CD4-positive, alpha-beta T cell treated with Interleukin-4 for 1 hour (primary cell): ENCODE measurements at regions not wholly inside any gene's neighbourhood (a gene's known extent, or its start where the extent isn't known, plus 50 kb on each side); places are given as distances from the start of the nearest gene placed in this dataset.
"Not testable (repeated sequence)": the region's sequence is repeated elsewhere in the genome, so short reads cannot be mapped to it uniquely, and the experiment has no call there.

ENCODE experiments used
- DNase-seq, 2 donors: peaks; one replicate each; pipeline ENCODE4 v3.0.0-alpha.2; 2020 to 2022

DNA sequence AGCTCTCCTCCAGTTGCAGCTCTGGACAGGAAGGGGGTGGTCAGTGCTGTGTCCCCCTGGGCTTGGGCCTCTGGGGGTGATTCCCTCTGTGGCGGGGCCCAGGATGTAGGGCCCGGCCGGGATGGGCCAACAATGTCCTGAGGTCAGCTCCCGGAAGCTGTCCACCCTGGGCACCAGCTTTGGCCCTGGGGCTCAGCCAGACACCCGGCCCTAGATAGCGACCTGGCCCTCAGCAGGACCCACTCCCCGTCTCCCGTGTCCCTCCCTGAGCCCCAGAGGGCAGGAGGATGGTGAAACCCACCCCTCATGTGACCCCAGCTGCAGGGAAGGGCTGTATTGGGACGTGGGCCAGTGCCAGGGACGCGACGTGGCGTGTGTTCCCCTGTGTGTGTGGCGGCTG, 96.8 kb downstream of the TMEM121 start:
- DNase-seq = not testable (repeated sequence)

DNA sequence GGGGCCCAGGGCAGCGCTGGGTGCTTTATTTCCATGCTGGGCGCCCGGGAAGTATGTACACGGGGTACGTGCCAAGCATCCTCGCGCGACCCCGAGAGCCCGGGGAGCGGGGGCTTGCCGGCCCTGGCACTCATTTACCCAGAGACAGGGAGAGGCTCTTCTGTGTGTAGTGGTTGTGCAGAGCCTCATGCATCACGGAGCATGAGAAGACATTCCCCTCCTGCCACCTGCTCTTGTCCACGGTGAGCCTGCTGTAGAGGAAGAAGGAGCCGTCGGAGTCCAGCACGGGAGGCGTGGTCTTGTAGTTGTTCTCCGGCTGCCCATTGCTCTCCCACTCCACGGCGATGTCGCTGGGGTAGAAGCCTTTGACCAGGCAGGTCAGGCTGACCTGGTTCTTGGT, 98.0 kb downstream of the TMEM121 start:
- DNase-seq = not testable (repeated sequence)

DNA sequence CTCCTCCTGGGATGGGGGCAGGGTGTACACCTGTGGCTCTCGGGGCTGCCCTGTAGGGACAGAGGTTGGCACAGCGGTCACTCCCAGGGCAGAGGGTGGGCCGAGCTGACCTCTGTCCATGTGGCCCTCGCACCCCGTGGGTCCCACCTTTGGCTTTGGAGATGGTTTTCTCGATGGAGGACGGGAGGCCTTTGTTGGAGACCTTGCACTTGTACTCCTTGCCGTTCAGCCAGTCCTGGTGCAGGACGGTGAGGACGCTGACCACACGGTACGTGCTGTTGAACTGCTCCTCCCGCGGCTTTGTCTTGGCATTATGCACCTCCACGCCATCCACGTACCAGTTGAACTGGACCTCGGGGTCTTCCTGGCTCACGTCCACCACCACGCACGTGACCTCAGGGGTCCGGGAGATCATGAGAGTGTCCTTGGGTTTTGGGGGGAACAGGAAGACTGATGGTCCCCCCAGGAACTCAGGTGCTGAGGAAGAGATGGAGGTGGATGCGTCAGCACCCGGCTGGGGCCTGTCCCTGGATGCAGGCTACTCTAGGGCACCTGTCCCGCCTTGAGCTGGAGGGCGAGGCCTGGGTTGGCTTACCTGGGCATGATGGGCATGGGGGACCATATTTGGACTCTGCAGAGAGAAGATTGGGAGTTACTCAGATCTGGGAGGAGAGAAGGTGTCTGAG, 98.5 kb downstream of the TMEM121 start:
- not testable (repeated sequence) for DNase-seq

DNA sequence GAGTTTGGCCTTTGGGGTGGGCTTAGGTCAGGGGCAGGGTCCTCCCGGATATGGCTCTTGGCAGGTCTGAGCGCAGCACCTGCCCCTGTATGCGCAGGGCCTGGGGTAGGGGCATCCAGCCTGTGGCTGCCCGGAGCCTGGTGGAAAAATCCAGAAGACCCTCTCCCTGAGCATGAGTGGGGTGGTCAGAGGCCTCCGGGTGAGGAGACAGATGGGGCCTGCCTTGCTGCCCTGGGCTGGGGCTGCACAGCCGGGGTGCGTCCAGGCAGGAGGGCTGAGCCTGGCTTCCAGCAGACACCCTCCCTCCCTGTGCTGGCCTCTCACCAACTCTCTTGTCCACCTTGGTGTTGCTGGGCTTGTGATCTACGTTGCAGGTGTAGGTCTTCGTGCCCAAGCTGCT, 99.1 kb downstream of the TMEM121 start:
- not testable (repeated sequence) for DNase-seq

DNA sequence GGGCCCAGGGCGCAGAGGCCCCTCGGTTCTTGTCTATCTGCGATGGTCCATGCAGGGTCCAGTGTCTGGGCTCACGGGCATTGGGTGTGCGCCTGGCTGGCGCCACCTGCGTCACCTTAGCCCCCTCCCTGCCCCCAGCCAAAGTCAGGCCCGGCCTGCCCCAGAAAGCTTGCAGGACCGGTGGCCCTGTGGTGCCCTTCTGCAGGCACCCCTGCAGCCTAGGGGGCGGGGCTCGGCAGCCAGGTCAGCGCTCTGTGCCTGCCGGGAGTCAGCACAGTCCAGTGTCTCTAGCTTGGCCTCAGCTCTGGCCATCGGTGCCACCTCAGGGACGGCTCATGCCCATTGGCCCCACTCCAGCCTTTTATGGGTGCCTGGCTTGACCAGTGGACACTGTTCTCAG, 99.7 kb downstream of the TMEM121 start:
- not testable (repeated sequence) for DNase-seq

DNA sequence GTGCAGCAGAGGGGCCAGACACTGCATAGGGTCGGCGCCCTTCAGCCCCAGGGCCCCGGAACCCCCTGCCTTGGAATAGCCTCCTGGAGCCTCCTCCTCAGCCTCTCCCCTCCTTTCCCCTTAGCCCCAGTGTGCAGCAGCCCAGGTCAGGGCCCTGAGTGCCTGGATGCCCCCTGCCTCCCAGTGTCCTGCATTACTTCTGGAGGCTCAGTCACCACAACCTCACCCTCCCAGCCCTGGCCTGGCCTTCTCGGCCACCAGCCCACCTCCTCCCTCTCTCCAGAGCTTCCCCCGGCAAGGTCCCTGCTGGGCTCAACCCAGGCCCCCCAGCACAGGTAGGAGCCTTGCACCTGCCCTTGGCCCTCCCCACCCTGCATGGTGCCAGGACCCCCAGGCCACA, 100.3 kb downstream of the TMEM121 start:
- not testable (repeated sequence) for DNase-seq

DNA sequence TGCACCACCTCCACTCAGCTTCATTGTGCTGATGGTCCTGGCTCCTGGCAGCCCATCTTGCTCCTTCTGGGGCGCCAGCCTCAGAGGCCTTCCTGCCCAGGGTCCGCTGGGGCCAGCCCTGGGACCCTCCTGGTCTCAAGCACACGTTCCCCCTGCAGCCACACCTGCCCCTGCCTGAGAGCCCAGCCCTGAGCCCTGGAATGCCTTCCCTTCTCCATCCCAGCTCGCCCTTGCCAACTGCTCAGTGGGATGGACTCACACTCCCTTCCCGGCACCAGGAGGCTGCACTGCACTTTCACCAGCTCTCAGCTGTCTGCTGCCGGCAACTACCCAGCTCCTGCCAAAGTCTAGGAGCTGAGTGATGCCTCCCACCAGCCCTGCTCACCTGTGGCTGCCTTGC, 100.9 kb downstream of the TMEM121 start:
- DNase-seq = not testable (repeated sequence)

DNA sequence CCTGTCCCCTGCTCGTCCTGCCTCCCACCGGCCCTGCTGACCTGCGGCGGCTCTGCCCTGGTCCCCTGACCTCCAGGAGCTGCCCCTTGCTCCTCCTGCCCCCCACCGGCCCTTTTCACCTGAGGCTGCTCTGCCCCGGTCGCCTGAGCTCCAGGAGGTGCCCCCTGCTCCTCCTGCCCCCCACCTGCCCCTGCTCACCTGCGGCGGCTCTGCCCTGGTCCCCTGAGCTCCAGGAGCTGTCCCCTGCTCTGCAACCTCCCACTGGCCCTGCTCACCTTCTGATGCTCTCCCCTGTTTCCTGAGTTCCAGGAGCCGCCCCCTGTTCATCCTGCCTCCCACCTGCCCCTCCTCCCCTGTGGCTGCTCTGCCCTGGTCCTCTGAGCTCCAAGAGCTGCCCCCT, 101.3 kb downstream of the TMEM121 start:
- DNase-seq = no peak

DNA sequence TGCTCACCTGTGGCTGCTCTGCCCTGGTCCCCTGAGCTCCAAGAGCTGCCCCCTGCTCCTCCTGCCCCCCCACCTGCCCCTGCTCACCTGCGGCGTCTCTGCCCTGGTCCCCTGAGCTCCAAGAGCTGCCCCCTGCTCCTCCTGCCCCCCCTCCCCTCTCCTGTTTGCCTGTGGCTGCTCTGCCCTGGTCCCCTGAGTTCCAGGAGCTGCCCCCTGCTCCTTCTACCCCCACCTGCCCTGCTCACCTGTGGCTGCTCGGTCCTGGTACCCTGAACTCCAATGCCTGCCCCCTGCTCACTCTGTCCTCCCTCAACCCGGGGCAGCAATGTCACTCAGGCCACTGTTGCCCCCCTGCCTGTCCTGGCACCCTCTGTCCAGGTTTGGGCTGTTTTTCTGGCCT, 101.7 kb downstream of the TMEM121 start:
- DNase-seq = not testable (repeated sequence)

DNA sequence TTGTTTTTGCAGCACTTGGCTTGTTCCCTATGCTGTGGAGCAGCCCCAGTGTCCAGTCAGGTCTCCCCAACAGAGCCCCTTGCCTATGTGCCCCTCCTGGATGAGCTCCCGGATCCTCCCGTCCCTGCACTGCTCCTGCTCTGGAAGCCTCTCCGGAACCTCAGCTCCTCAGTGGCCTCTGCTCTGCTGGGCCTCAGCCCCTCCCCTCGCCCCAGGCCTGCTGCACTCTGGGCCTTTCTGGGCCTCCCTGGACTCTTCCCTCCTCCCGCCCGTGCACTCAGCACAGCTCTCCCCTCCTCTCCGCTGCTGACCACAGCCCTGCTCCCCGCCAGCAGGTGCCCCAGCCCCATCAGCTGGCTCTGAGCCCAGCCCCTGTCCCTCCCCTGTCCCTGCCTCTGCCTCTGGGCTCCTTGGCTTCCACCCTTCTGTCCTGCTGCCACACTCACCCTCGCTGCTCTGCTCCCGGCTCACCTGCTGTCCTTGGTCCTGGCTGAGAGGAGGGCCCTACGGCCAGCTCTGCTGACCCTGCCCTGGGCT, 102.2 kb downstream of the TMEM121 start:
- DNase-seq = not testable (repeated sequence)

DNA sequence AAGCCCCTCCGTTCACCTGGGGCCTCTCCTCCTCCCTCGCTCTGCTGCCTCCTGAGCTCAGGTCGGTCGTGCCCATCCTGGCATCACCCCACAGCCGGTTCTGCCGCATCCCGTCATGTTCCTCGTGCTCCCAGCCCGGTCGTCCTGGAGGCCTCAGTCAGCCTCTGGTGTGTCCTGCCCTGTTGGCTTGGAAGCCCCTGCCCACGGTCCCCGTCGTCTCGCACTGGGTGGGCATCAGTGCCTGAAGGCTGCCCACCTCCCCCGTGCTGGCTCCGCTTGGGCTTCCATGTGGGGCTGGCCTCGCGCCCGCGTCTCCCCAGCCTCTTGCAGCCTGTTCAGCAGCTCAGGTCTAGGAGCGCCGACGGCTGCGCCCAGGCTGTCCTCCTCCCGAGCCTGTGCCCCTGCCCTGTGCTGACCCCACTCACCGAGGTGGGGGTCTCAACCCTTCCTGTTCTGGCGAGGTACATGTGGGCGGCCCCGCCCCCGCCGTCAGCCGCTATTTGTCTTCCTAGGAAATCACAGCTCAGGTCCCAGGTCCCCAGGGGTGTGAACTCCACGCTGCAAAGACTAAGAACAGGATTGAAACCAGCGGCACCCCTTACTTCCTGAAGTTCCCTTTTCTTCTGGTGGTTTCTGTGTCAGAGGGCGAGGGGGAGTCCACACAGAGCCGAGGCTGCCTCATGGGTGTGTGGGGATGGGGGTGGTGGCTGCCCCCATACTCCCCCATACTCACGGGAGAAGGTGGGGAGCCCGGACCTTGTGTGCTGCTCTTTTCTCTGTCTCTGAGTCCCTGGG, 102.9 kb downstream of the TMEM121 start:
- DNase-seq = not testable (repeated sequence)

DNA sequence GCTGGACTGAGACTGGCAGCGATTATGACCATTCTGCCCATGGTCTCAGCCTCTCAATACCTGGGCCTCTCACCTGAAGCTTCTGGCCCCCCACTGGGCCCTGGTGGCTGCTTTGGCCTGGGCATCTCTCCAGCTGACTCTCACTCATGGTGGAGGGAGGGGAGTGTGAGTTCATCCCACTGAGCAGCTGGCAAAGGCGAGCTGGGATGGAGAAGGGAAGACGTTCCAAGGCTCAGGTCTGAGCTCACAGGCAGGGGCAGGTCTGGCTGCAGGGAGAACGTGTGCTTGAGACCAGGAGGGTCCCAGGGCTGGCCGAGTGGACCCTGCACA, 103.5 kb downstream of the TMEM121 start:
- no peak for DNase-seq

DNA sequence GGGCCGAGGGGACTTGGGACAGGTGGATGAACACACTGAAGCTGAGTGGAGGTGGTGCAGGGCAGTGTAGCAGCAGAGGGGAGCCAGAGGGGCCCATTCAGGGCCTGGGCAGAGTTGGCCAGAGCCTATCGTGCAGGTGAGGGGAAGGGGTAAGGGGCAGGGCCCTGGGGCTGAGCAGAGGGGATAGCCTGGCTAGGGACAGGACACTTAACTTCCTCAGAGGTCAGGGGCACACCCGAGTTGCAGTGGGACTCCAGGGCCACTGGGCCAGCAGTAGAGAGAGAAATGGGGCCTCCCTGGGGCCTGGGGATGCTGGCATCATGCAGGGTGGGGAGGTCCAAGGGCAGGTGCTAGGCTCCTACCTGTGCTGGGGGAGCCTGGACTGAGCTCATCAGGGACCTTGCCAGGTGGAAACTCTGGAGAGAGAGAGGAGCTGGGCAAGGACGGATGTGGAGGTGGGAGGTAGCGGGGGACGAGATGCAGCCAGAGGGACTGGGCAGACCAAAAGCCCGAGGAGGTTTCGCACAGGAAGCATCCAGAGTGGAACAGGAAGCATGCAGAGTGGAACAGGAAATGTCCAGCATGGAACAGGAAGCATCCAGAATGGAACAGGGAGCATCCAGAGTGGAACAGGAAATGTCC, 104.0 kb downstream of the TMEM121 start:
- not testable (repeated sequence) for DNase-seq

DNA sequence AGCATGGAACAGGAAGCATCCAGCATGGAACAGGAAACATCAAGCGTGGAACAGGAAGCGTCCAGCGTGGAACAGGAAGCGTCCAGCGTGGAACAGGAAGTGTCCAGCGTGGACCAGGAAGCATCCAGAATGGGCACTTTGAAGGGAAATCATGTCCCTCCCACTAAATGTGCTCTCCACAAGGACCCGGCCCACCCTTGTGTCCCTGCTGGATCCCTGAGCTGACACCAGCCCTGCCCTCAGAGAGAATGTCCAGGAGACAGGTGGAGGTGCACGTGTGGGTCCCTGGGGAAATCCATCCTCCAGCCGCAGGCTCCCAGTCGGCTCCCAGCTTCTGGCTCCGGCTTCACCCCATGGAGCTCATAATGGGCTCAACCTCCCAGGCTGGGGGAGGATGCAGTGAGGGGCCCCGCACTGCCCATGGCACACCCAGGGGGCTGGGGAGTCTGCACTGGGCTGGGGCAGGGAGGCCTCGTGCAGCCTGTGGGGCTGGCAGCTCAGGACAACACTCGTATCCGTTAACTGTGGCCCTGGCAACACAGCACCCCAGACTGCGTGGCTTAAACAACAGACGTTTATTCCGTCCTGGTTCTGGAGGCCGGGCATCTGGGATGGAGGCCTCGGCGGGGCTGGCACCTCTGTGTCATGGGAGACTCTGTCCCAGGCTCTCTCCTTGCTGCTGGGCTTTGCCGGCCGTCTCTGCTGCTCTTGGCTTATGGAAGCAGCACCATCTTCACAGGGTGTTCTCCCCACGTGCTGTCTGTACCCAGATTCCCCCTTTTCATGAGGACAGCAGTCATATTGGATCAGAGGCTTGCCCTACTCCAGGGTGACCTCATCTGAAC, 104.8 kb downstream of the TMEM121 start:
- DNase-seq = not testable (repeated sequence)

DNA sequence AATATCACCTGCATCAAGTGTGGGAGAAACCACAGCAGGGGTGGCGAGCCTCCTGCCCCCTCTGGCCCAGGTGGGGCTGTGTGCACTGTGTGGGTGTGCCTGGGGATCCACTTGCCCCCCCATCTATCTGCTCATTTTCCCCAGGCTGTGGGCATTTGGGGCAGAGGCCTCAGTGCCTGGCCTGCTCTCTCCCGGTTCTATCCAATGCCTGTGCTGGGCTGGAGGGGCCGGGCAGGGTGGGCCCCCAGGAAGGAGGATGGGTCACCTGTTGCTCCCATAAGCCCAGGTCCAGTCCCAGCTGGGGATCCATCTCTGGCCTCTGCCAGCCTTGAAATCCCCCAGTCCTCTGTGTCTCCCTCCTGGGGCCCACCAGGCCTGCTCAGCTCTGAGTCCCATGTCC, 105.6 kb downstream of the TMEM121 start:
- no peak for DNase-seq

DNA sequence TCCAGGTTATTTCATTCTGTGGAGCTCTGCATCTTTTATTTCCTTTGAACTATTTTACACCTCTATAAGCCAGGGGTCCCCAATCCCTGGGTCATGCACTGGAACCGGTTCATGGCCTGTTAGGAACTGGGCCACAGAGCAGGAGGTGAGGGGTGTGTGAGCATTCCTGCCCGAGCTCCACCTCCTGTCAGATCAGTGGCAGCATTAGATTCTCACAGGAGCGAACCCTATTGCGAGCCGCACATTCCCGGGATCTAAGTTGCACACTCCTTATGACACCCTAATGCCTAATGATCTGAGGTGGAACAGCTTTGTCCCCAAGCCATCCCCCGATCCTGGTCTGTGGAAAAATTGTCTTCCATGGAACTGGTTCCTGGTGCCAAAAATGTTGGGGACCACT, 107.2 kb downstream of the TMEM121 start:
- DNase-seq = not testable (repeated sequence)

DNA sequence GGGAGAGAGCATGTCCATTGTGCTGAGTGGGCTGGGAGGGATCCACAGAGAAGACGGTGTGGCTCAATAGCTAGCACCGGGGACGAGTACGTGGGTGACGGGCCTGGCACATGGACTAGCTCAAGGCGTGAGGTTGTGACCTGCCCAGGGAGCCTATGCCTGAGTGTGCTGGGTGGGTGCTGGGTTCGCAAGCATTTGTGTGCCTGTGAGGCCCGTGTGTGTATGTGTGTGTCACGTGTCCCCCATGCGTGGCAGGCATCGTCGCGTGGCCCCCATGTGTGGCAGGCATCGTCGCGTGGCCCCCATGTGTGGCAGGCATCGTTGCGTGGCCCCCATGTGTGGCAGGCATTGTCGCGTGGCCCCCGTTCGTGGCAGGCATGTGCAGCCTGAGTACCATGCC, 109.2 kb downstream of the TMEM121 start:
- no peak for DNase-seq

DNA sequence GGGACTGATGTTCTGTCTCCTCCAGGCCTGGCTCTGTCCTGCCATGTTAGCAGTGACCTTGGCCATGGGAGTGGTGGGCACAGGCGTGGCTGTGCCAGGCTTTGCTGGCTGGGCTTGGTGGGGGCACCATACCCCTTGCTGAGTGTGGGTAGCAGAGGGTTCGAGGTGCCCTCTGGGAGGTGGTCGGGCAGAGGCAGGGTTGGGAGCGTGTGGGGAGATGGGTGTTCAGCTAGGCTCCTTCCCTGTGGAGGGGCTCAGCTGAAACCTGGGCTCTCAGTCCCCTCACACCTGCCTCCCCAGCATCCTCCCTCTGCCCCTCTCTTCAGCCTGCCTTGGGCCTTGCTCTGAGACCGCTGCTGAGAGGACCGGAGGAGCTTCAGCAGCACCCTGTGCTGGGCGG, 109.6 kb downstream of the TMEM121 start:
- DNase-seq = not testable (repeated sequence)

DNA sequence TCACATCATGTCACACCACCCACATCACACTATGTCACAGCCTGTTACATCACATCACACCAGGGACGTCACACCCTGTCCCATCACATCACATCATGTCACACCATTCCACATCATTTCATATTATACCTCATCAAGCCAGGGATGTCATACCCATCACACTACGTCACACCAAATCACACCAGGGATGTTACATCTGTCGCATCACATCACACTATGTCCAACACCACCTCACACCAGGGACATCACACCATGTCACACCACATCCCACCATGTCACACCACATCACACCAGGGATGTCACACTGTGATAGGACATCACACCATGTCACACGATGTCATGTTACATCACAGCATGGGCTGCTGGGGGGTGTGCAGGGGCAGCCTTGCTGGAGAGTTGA, 110.6 kb downstream of the TMEM121 start:
- no peak for DNase-seq

DNA sequence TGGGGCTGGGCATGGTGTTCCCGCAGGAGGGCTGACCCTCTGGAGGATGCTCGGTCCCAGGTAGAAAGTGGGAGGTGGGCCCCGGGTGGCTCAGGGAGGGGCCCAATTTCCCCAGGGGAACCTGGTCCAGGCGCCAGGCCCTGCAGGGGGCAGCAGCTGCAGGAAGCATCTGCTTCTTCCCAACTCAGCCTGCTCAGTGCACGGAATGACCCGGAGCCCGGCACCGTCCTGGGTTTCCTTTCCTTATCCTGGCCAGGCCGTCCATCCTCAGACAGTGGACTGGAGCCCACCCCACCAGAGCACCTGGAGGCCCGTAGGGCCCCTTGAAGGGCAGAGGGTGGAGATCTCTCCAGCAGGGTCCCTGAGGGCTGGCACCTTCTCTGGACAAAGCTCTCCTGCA, 111.0 kb downstream of the TMEM121 start:
- DNase-seq = not testable (repeated sequence)

DNA sequence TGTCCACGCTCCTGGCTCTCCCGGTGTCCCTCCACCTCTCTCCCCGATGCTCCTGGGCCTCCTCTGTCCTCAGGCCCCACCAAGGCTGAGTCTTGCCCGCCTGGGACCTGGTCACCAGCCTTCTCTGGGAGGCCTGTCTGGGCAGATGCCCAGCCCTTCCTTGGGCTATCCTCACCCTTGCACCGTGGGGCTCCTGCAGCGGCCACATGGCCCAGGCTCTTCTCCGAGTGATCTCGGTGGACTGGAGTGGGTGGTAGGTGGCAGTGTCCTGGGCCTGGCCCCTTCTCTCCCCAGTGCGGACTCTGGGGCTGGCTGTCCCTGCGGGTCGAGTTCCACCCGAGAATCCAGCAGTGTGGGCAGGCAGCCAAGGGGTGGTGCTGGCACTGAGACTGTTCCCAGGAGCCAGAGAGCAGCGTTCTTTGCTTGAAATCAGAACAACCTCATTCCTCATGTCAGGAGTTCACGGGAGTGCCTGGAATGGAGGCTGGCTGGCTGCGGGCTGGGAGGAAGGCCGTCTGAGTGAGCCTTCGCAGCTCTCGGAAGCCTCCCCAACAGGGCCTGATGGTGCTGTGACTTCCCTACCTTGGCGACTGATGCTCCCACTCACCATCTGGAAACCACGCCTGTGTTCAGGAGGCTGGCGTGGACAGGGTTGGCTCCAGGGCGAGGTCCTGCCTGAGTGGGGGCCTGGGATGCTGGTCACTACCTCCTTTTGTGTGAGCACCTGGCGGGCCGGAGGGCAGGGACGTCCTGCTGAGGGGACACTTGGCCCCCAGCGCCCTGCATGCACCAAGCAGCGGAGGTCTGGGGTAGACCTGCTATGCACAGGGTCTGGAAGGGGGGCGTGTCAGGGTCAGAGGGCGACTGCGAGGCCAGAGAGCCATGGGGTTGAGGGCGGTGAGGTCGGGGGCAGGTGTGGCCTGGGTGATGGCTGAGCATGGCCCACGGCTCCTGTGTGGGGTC, 113.9 kb downstream of the TMEM121 start:
- DNase-seq = not testable (repeated sequence)
